ENCODE measurements at regions not wholly inside any gene's neighbourhood (a gene's known extent, or its start where the extent isn't known, plus 50 kb on each side); places are given as distances from the start of the nearest gene placed in this dataset.

DNA sequence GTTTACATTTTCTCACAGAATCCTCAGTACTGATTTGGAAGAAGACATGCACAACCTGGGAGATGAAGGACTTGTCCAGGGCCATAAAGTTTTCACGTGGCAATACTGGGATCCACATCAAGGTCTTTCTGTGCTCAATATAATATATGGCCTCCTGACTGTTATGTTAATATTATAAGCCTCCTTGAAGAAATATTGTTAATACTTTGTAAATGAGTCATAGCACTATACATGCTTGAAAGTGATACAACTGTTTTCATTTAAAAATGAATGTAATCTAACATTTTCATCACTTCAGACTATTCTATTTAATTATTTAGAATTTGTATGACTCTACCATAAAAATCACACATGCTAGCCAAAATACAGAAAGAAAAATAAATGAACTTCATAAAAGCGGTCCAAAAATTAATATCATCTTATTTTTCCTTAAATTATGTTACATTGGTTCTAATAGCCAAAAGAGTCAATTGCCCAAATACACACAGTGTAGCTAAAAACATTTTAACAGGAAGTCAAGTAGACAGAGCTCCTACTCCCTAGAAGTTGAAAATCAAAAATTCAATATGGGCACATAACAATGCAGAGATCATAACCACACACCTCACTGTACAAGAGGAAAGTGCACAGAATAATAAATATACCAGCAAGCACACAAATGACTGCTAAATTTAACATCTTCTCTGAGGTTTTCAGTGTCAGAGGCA, 188.0 kb upstream of the HDDC2 start:
- peak in 1 of 9 donors; percentile 14 for DNase-seq (ENCODE audit: low read depth in 6 of 9, low spot score in 9 of 9)
- H3K4me1 ChIP-seq (ENCODE audit: control insufficient read depth in 2 of 2, insufficient read depth in 2 of 2, low read length in 2 of 2): no peaks in the 10 kb centered on the region
- WGBS: 91% methylated on average over 2 of the region's 2 CpGs
- H3K4me3 ChIP-seq (ENCODE audit: low read length in 2 of 2): no peak overlapping the region
- no peaks in the 10 kb centered on the region for H3K9me3 ChIP-seq (ENCODE audit: control insufficient read depth in 2 of 2, insufficient read depth in 1 of 2, low read length in 1 of 2)
- no peaks in the 10 kb centered on the region for H3K36me3 ChIP-seq (ENCODE audit: control insufficient read depth in 2 of 2, insufficient read depth in 2 of 2, low read length in 1 of 2)
- no peaks in the 10 kb centered on the region for H3K27me3 ChIP-seq (ENCODE audit: control insufficient read depth in 2 of 2, insufficient read depth in 1 of 2, low read length in 1 of 2)
- H3K27ac ChIP-seq (ENCODE audit: low read depth in 1 of 2, low read length in 1 of 2): no peak overlapping the region

DNA sequence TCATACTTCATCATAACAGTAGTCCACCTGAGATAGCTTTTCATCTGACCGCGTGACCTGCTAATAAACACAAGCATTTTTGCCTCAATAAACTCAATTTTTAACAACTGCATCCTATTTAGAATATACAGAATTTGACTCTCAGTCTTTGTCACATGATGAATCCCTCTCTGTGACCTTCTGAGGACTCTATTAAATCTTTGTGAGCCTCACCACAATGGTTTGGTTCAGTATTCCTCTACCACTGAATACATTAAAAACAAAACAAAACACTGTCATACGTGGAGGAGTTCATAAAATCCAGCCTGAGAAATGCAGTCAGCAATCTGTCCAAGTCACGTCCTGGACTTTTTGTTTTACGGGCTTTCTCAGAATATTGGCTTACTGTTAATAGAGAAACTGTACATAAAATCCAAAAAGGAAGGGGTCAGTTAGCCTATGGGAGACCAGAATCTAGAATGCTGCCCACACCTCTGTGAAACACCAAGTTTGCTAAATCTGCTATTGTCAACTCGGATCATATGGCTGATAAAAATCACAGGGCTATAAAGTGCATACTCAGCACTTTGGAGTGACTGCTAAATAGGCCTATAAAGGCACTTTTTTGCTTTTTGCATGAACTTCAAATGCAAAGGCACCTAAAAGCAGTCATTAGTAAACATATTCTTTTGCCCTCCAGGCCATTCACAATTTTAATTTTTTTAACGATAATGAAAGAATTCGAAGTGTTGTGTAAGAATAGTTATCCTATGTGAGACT, 190.3 kb upstream of the HDDC2 start:
- H3K9me3 ChIP-seq (ENCODE audit: control insufficient read depth in 2 of 2, insufficient read depth in 1 of 2, low read length in 1 of 2): no peaks in the 10 kb centered on the region
- H3K4me1 ChIP-seq (ENCODE audit: control insufficient read depth in 2 of 2, insufficient read depth in 2 of 2, low read length in 2 of 2): no peaks in the 10 kb centered on the region
- H3K4me3 ChIP-seq (ENCODE audit: low read length in 2 of 2): no peak overlapping the region
- no peak overlapping the region for H3K27ac ChIP-seq (ENCODE audit: low read depth in 1 of 2, low read length in 1 of 2)
- 95% methylated on average over 8 of the region's 8 CpGs for whole genome bisulfite sequencing
- DNase-seq (ENCODE audit: low read depth in 6 of 9, low spot score in 9 of 9): no peak
- H3K36me3 ChIP-seq (ENCODE audit: control insufficient read depth in 2 of 2, insufficient read depth in 2 of 2, low read length in 1 of 2): no peaks in the 10 kb centered on the region
- H3K27me3 ChIP-seq (ENCODE audit: control insufficient read depth in 2 of 2, insufficient read depth in 1 of 2, low read length in 1 of 2): no peaks in the 10 kb centered on the region

DNA sequence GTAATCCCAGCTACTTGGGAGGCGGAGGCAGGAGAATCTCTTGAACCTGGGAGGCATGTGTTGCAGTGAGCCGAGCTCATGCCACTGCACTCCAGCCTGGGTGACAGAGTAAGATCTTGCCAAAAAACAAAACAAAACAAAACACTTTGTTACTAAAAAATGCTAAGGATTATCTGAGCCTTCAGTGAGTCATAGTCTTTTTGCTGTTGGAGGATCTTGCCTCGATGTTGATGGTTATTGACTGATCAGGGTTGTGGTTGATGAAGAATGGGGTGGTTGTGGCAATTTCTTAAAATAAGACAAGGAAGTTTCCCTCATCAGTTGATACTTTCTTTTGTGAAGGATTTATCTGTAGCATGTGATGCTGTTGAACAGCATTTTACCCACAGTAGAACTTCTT, 196.8 kb upstream of the HDDC2 start:
- Histone ChIP-seq H3K4me3 (ENCODE audit: low read length in 2 of 2) (no peak overlapping the region), H3K36me3 (ENCODE audit: control insufficient read depth in 2 of 2, insufficient read depth in 2 of 2, low read length in 1 of 2) (no peaks in the 10 kb centered on the region), H3K27ac (ENCODE audit: low read depth in 1 of 2, low read length in 1 of 2) (no peak overlapping the region), H3K27me3 (ENCODE audit: control insufficient read depth in 2 of 2, insufficient read depth in 1 of 2, low read length in 1 of 2) (no peaks in the 10 kb centered on the region), H3K9me3 (ENCODE audit: control insufficient read depth in 2 of 2, insufficient read depth in 1 of 2, low read length in 1 of 2) (no peaks in the 10 kb centered on the region), H3K4me1 (ENCODE audit: control insufficient read depth in 2 of 2, insufficient read depth in 2 of 2, low read length in 2 of 2) (no peaks in the 10 kb centered on the region)
- 94% methylated on average over 3 of the region's 3 CpGs for WGBS
- DNase-seq (ENCODE audit: low read depth in 6 of 9, low spot score in 9 of 9): no peak

DNA sequence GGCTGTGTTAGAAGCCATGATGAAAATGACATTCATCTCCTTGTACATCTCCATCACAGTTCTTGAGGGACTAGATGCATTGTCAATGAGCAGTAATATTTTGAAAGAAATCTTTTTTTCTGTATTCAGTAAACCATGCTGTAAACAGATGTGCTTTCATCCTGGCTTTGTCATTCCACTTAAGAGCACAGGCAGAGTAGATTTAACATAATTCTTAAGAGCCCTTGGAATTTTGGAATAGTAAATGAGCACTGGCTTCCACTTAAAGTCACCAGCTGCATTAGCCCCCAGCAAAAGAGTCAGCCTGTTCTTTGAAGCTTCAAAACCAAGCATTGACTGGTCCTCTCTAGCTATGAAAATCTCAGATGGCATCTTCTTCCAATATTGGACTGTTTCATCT, 197.8 kb upstream of the HDDC2 start:
- Histone ChIP-seq H3K27me3 (ENCODE audit: control insufficient read depth in 2 of 2, insufficient read depth in 1 of 2, low read length in 1 of 2) (no peaks in the 10 kb centered on the region), H3K4me1 (ENCODE audit: control insufficient read depth in 2 of 2, insufficient read depth in 2 of 2, low read length in 2 of 2) (no peaks in the 10 kb centered on the region), H3K27ac (ENCODE audit: low read depth in 1 of 2, low read length in 1 of 2) (no peak overlapping the region), H3K36me3 (ENCODE audit: control insufficient read depth in 2 of 2, insufficient read depth in 2 of 2, low read length in 1 of 2) (no peaks in the 10 kb centered on the region), H3K4me3 (ENCODE audit: low read length in 2 of 2) (no peak overlapping the region), H3K9me3 (ENCODE audit: control insufficient read depth in 2 of 2, insufficient read depth in 1 of 2, low read length in 1 of 2) (no peaks in the 10 kb centered on the region)
- DNase-seq (ENCODE audit: low read depth in 6 of 9, low spot score in 9 of 9): no peak

DNA sequence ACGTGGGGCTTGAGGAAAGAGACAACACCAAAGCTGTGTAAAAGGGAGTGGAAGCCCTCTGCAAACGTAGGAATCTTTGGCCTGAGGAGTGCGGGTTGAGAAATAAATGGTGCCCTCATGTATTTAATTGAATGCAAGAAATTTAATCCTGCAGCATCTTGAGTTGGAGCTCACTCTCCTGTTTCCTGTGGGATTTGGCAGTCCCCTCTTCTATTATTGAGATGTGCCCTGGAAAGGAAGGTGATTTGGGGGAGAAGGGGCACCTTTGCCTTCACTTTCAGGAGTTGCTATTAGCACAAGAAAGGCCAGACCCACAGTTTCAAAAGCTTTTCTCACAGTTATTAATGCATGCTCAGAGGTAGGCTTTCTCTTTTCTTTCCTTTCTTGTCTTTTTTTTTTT, 201.4 kb upstream of the HDDC2 start:
- Histone ChIP-seq H3K4me1 (ENCODE audit: control insufficient read depth in 2 of 2, insufficient read depth in 2 of 2, low read length in 2 of 2) (no peaks in the 10 kb centered on the region), H3K27me3 (ENCODE audit: control insufficient read depth in 2 of 2, insufficient read depth in 1 of 2, low read length in 1 of 2) (no peaks in the 10 kb centered on the region), H3K9me3 (ENCODE audit: control insufficient read depth in 2 of 2, insufficient read depth in 1 of 2, low read length in 1 of 2) (no peaks in the 10 kb centered on the region), H3K27ac (ENCODE audit: low read depth in 1 of 2, low read length in 1 of 2) (no peak overlapping the region), H3K36me3 (ENCODE audit: control insufficient read depth in 2 of 2, insufficient read depth in 2 of 2, low read length in 1 of 2) (no peaks in the 10 kb centered on the region), H3K4me3 (ENCODE audit: low read length in 2 of 2) (no peak overlapping the region)
- no peak for DNase-seq (ENCODE audit: low read depth in 6 of 9, low spot score in 9 of 9)
- 82% methylated on average over 3 of the region's 3 CpGs for WGBS

DNA sequence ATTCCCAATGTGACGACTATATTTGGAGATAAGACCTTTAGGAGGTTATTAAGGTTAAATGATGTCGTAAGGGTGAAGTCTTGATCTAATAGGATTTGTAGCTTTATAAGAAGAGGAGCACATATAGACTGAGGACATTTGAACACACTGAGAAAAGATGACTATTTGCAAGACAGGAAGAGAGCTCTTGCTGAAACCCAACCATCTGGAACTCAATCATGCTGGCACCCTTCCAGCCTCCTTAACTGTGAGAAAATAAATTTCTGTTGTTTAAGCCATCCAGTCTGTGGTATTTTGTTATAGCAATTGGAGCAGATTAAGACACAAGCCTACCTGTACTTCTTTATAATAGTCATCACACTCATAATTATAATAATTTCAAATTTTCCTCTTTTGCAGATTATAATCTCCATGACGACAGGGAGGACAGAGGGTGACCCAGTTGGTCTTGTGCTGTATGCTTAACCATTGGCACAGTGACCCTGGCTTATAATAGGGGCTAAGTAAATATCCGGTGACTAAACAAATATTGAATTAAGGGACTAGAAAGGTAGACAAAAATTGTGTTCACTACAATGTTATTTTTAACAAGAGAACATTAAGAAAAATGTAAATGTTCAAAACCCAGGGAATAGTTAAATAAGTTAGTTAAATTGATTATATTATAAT, 206.4 kb upstream of the HDDC2 start:
- WGBS: 91% methylated on average over 4 of the region's 4 CpGs
- no peaks in the 10 kb centered on the region for H3K9me3 ChIP-seq (ENCODE audit: control insufficient read depth in 2 of 2, insufficient read depth in 1 of 2, low read length in 1 of 2)
- H3K4me1 ChIP-seq (ENCODE audit: control insufficient read depth in 2 of 2, insufficient read depth in 2 of 2, low read length in 2 of 2): no peaks in the 10 kb centered on the region
- no peaks in the 10 kb centered on the region for H3K27me3 ChIP-seq (ENCODE audit: control insufficient read depth in 2 of 2, insufficient read depth in 1 of 2, low read length in 1 of 2)
- no peak overlapping the region for H3K27ac ChIP-seq (ENCODE audit: low read depth in 1 of 2, low read length in 1 of 2)
- no peaks in the 10 kb centered on the region for H3K36me3 ChIP-seq (ENCODE audit: control insufficient read depth in 2 of 2, insufficient read depth in 2 of 2, low read length in 1 of 2)
- H3K4me3 ChIP-seq (ENCODE audit: low read length in 2 of 2): no peak overlapping the region
- no peak for DNase-seq (ENCODE audit: low read depth in 6 of 9, low spot score in 9 of 9)

DNA sequence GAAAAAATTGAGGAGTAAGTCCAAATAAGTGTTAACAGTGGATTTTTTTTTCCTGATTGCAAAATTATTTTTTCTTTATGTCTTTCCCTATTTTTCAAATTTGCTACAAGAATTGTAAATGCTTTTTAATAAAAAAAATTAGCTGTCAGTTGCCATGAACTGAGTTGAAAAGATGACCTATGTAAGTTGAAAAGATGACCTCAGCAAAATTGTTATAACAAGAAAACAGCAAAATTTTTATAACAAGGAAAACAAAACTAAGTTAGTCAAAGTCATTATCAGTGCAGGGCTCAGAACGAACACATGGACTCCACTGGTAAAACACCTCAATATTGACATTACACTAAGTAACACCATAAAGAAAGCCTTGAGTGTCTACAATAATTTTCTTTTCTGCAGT, 207.0 kb upstream of the HDDC2 start:
- 88% methylated on average over 1 of the region's 1 CpG for WGBS
- no peaks in the 10 kb centered on the region for H3K27me3 ChIP-seq (ENCODE audit: control insufficient read depth in 2 of 2, insufficient read depth in 1 of 2, low read length in 1 of 2)
- no peaks in the 10 kb centered on the region for H3K4me1 ChIP-seq (ENCODE audit: control insufficient read depth in 2 of 2, insufficient read depth in 2 of 2, low read length in 2 of 2)
- H3K4me3 ChIP-seq (ENCODE audit: low read length in 2 of 2): no peak overlapping the region
- no peak for DNase-seq (ENCODE audit: low read depth in 6 of 9, low spot score in 9 of 9)
- H3K27ac ChIP-seq (ENCODE audit: low read depth in 1 of 2, low read length in 1 of 2): no peak overlapping the region
- H3K9me3 ChIP-seq (ENCODE audit: control insufficient read depth in 2 of 2, insufficient read depth in 1 of 2, low read length in 1 of 2): no peaks in the 10 kb centered on the region
- H3K36me3 ChIP-seq (ENCODE audit: control insufficient read depth in 2 of 2, insufficient read depth in 2 of 2, low read length in 1 of 2): no peaks in the 10 kb centered on the region

DNA sequence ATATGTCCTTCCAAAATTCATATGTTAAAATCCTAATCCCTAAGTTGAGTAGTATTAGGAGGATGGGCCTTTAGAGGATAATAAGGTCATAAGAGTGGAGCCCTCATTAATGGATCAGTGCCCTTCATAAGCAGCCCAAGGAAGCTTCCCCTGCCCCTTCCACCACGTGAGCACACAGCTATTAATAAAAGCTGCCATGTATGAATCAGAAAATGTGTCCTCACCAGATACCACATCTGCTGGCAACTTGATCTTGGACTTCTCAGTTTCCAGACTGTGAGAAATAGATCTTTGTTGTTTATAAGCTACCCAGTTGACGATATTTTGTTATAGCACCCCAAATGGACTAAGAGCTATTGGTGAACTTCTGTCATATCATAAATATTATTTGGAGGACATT, 207.7 kb upstream of the HDDC2 start:
- Histone ChIP-seq H3K4me3 (ENCODE audit: low read length in 2 of 2) (no peak overlapping the region), H3K27ac (ENCODE audit: low read depth in 1 of 2, low read length in 1 of 2) (no peak overlapping the region), H3K9me3 (ENCODE audit: control insufficient read depth in 2 of 2, insufficient read depth in 1 of 2, low read length in 1 of 2) (no peaks in the 10 kb centered on the region), H3K36me3 (ENCODE audit: control insufficient read depth in 2 of 2, insufficient read depth in 2 of 2, low read length in 1 of 2) (no peaks in the 10 kb centered on the region), H3K27me3 (ENCODE audit: control insufficient read depth in 2 of 2, insufficient read depth in 1 of 2, low read length in 1 of 2) (no peaks in the 10 kb centered on the region), H3K4me1 (ENCODE audit: control insufficient read depth in 2 of 2, insufficient read depth in 2 of 2, low read length in 2 of 2) (no peaks in the 10 kb centered on the region)
- WGBS: 95% methylated on average over 2 of the region's 2 CpGs
- DNase-seq (ENCODE audit: low read depth in 6 of 9, low spot score in 9 of 9): no peak

DNA sequence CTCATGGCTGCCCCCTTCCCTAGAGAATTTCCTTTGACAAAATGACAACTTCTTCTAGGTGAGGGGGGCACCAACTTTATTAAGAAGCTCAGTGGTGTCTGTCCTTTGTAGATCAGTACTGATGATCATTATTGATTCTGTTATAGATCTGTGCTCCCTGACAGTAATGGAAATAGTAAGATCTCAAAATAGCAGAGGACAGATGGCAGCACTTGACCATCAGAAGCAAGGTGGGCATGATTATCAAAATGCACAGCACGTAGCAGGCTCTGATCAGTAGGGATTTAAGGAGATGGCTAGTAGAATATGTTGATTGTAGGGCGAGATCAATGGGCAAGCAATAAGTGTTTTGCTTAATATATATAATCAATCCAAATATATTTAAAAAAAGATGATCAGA, 208.6 kb upstream of the HDDC2 start:
- H3K9me3 ChIP-seq (ENCODE audit: control insufficient read depth in 2 of 2, insufficient read depth in 1 of 2, low read length in 1 of 2): no peaks in the 10 kb centered on the region
- H3K4me3 ChIP-seq (ENCODE audit: low read length in 2 of 2): no peak overlapping the region
- H3K36me3 ChIP-seq (ENCODE audit: control insufficient read depth in 2 of 2, insufficient read depth in 2 of 2, low read length in 1 of 2): no peaks in the 10 kb centered on the region
- H3K27me3 ChIP-seq (ENCODE audit: control insufficient read depth in 2 of 2, insufficient read depth in 1 of 2, low read length in 1 of 2): no peaks in the 10 kb centered on the region
- no peaks in the 10 kb centered on the region for H3K4me1 ChIP-seq (ENCODE audit: control insufficient read depth in 2 of 2, insufficient read depth in 2 of 2, low read length in 2 of 2)
- no peak for DNase-seq (ENCODE audit: low read depth in 6 of 9, low spot score in 9 of 9)
- 95% methylated on average over 2 of the region's 2 CpGs for WGBS
- no peak overlapping the region for H3K27ac ChIP-seq (ENCODE audit: low read depth in 1 of 2, low read length in 1 of 2)

Measured in thymus (tissue), 11 donors.